ENCODE measurements at regions not wholly inside any gene's neighbourhood (a gene's known extent, or its start where the extent isn't known, plus 50 kb on each side); places are given as distances from the start of the nearest gene placed in this dataset.

GRCh38 chr17:55996826-55997225 lies 156.4 kb upstream of the ANKFN1 start:
- TF ChIP-seq, protein P1, sequence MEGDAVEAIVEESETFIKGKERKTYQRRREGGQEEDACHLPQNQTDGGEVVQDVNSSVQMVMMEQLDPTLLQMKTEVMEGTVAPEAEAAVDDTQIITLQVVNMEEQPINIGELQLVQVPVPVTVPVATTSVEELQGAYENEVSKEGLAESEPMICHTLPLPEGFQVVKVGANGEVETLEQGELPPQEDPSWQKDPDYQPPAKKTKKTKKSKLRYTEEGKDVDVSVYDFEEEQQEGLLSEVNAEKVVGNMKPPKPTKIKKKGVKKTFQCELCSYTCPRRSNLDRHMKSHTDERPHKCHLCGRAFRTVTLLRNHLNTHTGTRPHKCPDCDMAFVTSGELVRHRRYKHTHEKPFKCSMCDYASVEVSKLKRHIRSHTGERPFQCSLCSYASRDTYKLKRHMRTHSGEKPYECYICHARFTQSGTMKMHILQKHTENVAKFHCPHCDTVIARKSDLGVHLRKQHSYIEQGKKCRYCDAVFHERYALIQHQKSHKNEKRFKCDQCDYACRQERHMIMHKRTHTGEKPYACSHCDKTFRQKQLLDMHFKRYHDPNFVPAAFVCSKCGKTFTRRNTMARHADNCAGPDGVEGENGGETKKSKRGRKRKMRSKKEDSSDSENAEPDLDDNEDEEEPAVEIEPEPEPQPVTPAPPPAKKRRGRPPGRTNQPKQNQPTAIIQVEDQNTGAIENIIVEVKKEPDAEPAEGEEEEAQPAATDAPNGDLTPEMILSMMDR (IDR thresholded peaks at IDR 0.05) = no peak
- TF ChIP-seq POLR2AphosphoS5 (IDR thresholded peaks at IDR 0.05) (no peak), POLR2A (IDR thresholded peaks at IDR 0.05) (no peak), EP300 (IDR thresholded peaks at IDR 0.05) (no peak)
